ENCODE measurements at regions not wholly inside any gene's neighbourhood (a gene's known extent, or its start where the extent isn't known, plus 50 kb on each side); places are given as distances from the start of the nearest gene placed in this dataset.
"Not testable (repeated sequence)": the region's sequence is repeated elsewhere in the genome, so short reads cannot be mapped to it uniquely, and the experiment has no call there.

GRCh38 chr9:85792057-85792456 lies 50.3 kb upstream of the AGTPBP1 start:
- not testable (repeated sequence) for DNase-seq (ENCODE audit: low read depth in 2 of 3, low spot score in 1 of 3)

- DNase-seq (ENCODE audit: low read depth in 2 of 3, low spot score in 1 of 3), result peak in 1 of 3 donors; percentile 4
Observed at GRCh38 chr9:85802978-85803695, 61.4 kb upstream of the AGTPBP1 start.

- DNase-seq (ENCODE audit: low read depth in 2 of 3, low spot score in 1 of 3), result not testable (repeated sequence)
Observed at GRCh38 chr9:85804847-85805133, 63.0 kb upstream of the AGTPBP1 start.

- peak; percentile 46 to 65 (median 56) for DNase-seq (ENCODE audit: low read depth in 2 of 3, low spot score in 1 of 3)
Observed at GRCh38 chr9:85805134-85806005, 63.6 kb upstream of the AGTPBP1 start.

- DNase-seq (ENCODE audit: low read depth in 2 of 3, low spot score in 1 of 3), result not testable (repeated sequence)
Observed at GRCh38 chr9:85808329-85808728, 66.6 kb upstream of the AGTPBP1 start.

GRCh38 chr9:85813388-85813787 lies 71.6 kb upstream of the AGTPBP1 start:
- DNase-seq (ENCODE audit: low read depth in 2 of 3, low spot score in 1 of 3), result not testable (repeated sequence)

GRCh38 chr9:85814800-85815199 lies 73.0 kb upstream of the AGTPBP1 start:
- not testable (repeated sequence) for DNase-seq (ENCODE audit: low read depth in 2 of 3, low spot score in 1 of 3)

GRCh38 chr9:85818971-85819370 lies 77.2 kb upstream of the AGTPBP1 start:
- not testable (repeated sequence) for DNase-seq (ENCODE audit: low read depth in 2 of 3, low spot score in 1 of 3)

- not testable (repeated sequence) for DNase-seq (ENCODE audit: low read depth in 2 of 3, low spot score in 1 of 3)
Observed at GRCh38 chr9:85820598-85820997, 78.8 kb upstream of the AGTPBP1 start.

- not testable (repeated sequence) for DNase-seq (ENCODE audit: low read depth in 2 of 3, low spot score in 1 of 3)
Observed at GRCh38 chr9:85824949-85825348, 83.2 kb upstream of the AGTPBP1 start.

GRCh38 chr9:85834591-85834990 lies 92.8 kb upstream of the AGTPBP1 start:
- not testable (repeated sequence) for DNase-seq (ENCODE audit: low read depth in 2 of 3, low spot score in 1 of 3)

GRCh38 chr9:85843949-85844348 lies 97.0 kb upstream of the NAA35 start:
- not testable (repeated sequence) for DNase-seq (ENCODE audit: low read depth in 2 of 3, low spot score in 1 of 3)

- not testable (repeated sequence) for DNase-seq (ENCODE audit: low read depth in 2 of 3, low spot score in 1 of 3)
Observed at GRCh38 chr9:85847782-85848181, 93.2 kb upstream of the NAA35 start.

- no peak for DNase-seq (ENCODE audit: low read depth in 2 of 3, low spot score in 1 of 3)
Observed at GRCh38 chr9:85858056-85858750, 82.7 kb upstream of the NAA35 start.

GRCh38 chr9:85859765-85860164 lies 81.2 kb upstream of the NAA35 start:
- DNase-seq (ENCODE audit: low read depth in 2 of 3, low spot score in 1 of 3), result no peak

GRCh38 chr9:85861882-85862281 lies 79.1 kb upstream of the NAA35 start:
- not testable (repeated sequence) for DNase-seq (ENCODE audit: low read depth in 2 of 3, low spot score in 1 of 3)

- DNase-seq (ENCODE audit: low read depth in 2 of 3, low spot score in 1 of 3), result no peak
Observed at GRCh38 chr9:85863875-85864274, 77.1 kb upstream of the NAA35 start.

GRCh38 chr9:85871008-85871407 lies 69.9 kb upstream of the NAA35 start:
- DNase-seq (ENCODE audit: low read depth in 2 of 3, low spot score in 1 of 3), result no peak

- not testable (repeated sequence) for DNase-seq (ENCODE audit: low read depth in 2 of 3, low spot score in 1 of 3)
Observed at GRCh38 chr9:85871683-85872082, 69.3 kb upstream of the NAA35 start.

- DNase-seq (ENCODE audit: low read depth in 2 of 3, low spot score in 1 of 3), result no peak
Observed at GRCh38 chr9:85872463-85872862, 68.5 kb upstream of the NAA35 start.

GRCh38 chr9:85876628-85877027 lies 64.3 kb upstream of the NAA35 start:
- DNase-seq (ENCODE audit: low read depth in 2 of 3, low spot score in 1 of 3), result no peak
